ENCODE measurements at regions not wholly inside any gene's neighbourhood (a gene's known extent, or its start where the extent isn't known, plus 50 kb on each side); places are given as distances from the start of the nearest gene placed in this dataset.

DNA sequence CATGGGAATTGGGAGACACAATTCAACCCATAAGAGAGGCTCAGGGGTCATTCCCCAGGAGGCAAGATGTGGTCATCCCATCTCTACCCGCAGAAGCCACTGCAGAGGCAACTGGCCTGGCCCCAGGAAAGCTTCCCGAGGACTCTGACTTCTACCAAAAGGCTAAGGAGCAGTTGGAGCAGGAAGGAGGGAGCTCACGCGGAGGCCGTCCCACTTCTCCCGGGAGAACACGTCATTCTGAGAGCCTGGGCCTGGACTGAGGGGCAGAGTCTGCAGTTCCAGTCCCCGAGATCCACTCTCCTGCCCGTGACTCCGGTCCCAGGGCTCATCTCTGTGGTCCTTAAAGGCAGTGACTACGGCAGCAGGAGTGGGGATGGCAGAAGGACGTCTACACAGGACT is 69.0 kb upstream of the TAF1B start:
- H3K36me3 Mint-ChIP-seq (ENCODE audit: unreplicated experiment) = no peaks in the 10 kb centered on the region
- no peak overlapping the region for H3K27ac Mint-ChIP-seq (ENCODE audit: unreplicated experiment)

DNA sequence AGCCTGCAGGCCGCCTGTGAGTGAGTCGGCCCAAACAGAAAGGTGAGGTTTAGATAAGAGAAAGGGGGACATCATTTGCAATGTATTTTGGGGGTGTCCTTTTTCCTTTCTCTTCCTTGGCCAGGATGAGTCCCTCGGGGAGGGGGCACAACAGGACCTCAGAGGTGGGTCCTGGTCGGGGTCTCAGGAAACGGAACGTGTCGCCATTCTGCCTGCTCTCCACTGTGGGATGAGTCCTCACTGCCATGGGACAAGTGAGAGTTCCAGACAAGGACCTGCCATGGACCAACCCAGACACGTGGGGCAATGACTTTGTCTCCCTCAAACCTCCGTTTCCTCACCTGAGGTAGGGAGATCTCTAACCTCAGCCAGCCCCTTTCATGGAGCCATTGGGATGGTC is 67.9 kb upstream of the TAF1B start:
- Mint-ChIP-seq H3K27ac (ENCODE audit: unreplicated experiment) (no peak overlapping the region), H3K9me3 (ENCODE audit: unreplicated experiment) (peaks cover 7% of the 10 kb centered on the region), H3K4me1 (ENCODE audit: low read depth, unreplicated experiment) (peaks cover 33% of the 10 kb centered on the region), H3K36me3 (ENCODE audit: unreplicated experiment) (no peaks in the 10 kb centered on the region), H3K27me3 (ENCODE audit: unreplicated experiment) (peaks cover 7% of the 10 kb centered on the region), H3K4me3 (ENCODE audit: unreplicated experiment) (no peak overlapping the region)
- TF ChIP-seq, protein P1, sequence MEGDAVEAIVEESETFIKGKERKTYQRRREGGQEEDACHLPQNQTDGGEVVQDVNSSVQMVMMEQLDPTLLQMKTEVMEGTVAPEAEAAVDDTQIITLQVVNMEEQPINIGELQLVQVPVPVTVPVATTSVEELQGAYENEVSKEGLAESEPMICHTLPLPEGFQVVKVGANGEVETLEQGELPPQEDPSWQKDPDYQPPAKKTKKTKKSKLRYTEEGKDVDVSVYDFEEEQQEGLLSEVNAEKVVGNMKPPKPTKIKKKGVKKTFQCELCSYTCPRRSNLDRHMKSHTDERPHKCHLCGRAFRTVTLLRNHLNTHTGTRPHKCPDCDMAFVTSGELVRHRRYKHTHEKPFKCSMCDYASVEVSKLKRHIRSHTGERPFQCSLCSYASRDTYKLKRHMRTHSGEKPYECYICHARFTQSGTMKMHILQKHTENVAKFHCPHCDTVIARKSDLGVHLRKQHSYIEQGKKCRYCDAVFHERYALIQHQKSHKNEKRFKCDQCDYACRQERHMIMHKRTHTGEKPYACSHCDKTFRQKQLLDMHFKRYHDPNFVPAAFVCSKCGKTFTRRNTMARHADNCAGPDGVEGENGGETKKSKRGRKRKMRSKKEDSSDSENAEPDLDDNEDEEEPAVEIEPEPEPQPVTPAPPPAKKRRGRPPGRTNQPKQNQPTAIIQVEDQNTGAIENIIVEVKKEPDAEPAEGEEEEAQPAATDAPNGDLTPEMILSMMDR (IDR thresholded peaks at IDR 0.05; ENCODE audit: partially characterized antibody, unreplicated experiment) = no peak
- no peak for DNase-seq

More for the DNA sequence above, 69.0 kb upstream of the TAF1B start:
- Mint-ChIP-seq H3K4me3 (ENCODE audit: unreplicated experiment) (no peak overlapping the region), H3K9me3 (ENCODE audit: unreplicated experiment) (peaks cover 7% of the 10 kb centered on the region), H3K4me1 (ENCODE audit: low read depth, unreplicated experiment) (peaks cover 43% of the 10 kb centered on the region), H3K27me3 (ENCODE audit: unreplicated experiment) (peaks cover 12% of the 10 kb centered on the region)
- no peak for DNase-seq
- TF ChIP-seq, protein P1 (IDR thresholded peaks at IDR 0.05; ENCODE audit: partially characterized antibody, unreplicated experiment) = no peak

DNA sequence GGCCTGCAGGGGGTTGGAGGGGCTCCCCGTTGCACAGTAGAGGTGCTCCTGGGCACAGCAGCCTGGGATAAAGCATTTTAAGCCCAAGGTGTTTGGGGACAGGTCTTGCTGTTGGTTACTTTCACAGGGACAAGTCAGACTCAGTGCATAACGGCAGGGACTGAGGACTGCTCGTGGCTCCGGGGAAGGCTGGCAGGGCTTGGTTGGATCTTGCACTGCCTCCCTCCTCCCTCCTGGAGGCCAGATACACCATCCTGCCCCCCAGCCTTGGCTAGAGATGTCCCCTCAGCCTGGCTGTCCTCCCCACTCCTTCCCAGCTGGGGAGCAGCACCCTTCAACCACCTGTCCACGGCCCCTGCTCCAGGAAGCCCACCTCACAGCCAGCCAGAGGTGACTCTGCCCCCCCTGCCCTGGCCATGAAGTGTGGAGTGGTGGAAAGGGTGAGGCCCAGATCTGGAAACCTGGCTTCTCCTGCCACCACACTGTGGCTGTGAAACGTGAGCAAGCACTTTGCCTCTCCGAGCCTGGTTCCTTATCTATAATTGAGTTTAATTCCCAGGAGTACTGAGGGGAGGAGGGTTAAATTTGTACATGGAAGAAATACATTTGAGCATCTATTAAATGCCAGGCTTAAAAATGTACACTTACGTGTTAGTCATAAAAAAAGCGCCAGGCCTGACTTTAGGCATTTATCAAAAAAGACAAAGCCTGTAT is 67.1 kb upstream of the TAF1B start:
- TF ChIP-seq, protein P1 (IDR thresholded peaks at IDR 0.05; ENCODE audit: partially characterized antibody, unreplicated experiment) = no peak
- Mint-ChIP-seq H3K27ac (ENCODE audit: unreplicated experiment) (no peak overlapping the region), H3K9me3 (ENCODE audit: unreplicated experiment) (peaks cover 7% of the 10 kb centered on the region), H3K4me3 (ENCODE audit: unreplicated experiment) (no peak overlapping the region), H3K27me3 (ENCODE audit: unreplicated experiment) (peaks cover 7% of the 10 kb centered on the region), H3K4me1 (ENCODE audit: low read depth, unreplicated experiment) (peaks cover 29% of the 10 kb centered on the region), H3K36me3 (ENCODE audit: unreplicated experiment) (no peaks in the 10 kb centered on the region)
- DNase-seq = no peak

DNA sequence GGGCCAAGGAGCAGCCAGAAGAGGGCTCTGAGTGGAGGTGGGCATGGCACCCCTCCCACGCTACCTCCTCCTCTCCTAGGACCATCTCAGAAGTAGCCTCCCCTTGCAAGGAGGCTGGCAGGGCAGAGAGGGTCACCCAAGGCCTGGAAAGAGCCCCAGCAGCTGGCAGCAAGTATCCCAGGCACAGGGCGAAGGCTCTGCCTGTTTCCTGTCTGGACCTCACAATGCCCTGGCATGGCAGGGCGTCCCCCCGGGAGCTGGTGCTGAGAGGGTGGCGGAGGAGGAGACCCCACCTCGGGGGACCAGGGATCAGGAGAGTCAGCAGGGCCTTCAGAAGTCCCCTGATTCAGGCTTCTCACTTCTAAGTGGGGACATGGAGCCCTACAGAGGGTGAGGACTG is 66.2 kb upstream of the TAF1B start:
- peaks cover 25% of the 10 kb centered on the region for H3K4me1 Mint-ChIP-seq (ENCODE audit: low read depth, unreplicated experiment)
- peaks cover 7% of the 10 kb centered on the region for H3K27me3 Mint-ChIP-seq (ENCODE audit: unreplicated experiment)
- no peaks in the 10 kb centered on the region for H3K36me3 Mint-ChIP-seq (ENCODE audit: unreplicated experiment)
- no peak overlapping the region for H3K27ac Mint-ChIP-seq (ENCODE audit: unreplicated experiment)
- TF ChIP-seq, protein P1 (IDR thresholded peaks at IDR 0.05; ENCODE audit: partially characterized antibody, unreplicated experiment) = no peak
- no peak for DNase-seq
- no peak overlapping the region for H3K4me3 Mint-ChIP-seq (ENCODE audit: unreplicated experiment)
- H3K9me3 Mint-ChIP-seq (ENCODE audit: unreplicated experiment) = peaks cover 7% of the 10 kb centered on the region

DNA sequence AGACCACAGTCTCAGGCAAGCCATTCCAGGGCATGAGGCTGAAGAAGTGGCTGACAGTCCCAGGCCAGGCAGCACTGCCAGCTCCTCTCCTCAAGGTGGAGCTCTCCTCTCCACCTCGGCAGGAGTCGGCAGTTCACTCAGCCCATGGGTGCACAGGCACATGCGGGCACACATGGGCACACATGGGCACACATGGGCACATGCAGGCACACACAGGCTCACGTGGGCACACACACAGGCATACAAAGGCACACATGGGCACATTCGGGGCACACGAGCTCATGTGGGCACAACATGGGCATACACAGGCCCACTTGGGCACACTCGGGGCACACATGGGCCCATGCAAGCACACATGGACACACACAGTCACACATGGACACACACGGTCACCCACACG is 65.3 kb upstream of the TAF1B start:
- peaks cover 17% of the 10 kb centered on the region for H3K4me1 Mint-ChIP-seq (ENCODE audit: low read depth, unreplicated experiment)
- peaks cover 6% of the 10 kb centered on the region for H3K27me3 Mint-ChIP-seq (ENCODE audit: unreplicated experiment)
- peaks cover 7% of the 10 kb centered on the region for H3K9me3 Mint-ChIP-seq (ENCODE audit: unreplicated experiment)
- peak overlapping the region; percentile 17 for H3K27ac Mint-ChIP-seq (ENCODE audit: unreplicated experiment)
- peak; percentile 45 for DNase-seq
- TF ChIP-seq, protein P1 (IDR thresholded peaks at IDR 0.05; ENCODE audit: partially characterized antibody, unreplicated experiment) = peak; percentile 29
- no peaks in the 10 kb centered on the region for H3K36me3 Mint-ChIP-seq (ENCODE audit: unreplicated experiment)
- H3K4me3 Mint-ChIP-seq (ENCODE audit: unreplicated experiment) = no peak overlapping the region

Measured in glutamatergic neuron (in vitro differentiated cells).